GM18502 (cell line): ENCODE measurements at regions not wholly inside any gene's neighbourhood (a gene's known extent, or its start where the extent isn't known, plus 50 kb on each side); places are given as distances from the start of the nearest gene placed in this dataset.

Experiments
- ATAC-seq: cut with Tn5 transposase; IDR thresholded peaks from one replicate; pipeline ENCODE4 v1.9.1; 2021; ENCODE audit warnings: mild to moderate bottlenecking; ENCODE audit not compliant: unreplicated experiment, poor library complexity

DNA sequence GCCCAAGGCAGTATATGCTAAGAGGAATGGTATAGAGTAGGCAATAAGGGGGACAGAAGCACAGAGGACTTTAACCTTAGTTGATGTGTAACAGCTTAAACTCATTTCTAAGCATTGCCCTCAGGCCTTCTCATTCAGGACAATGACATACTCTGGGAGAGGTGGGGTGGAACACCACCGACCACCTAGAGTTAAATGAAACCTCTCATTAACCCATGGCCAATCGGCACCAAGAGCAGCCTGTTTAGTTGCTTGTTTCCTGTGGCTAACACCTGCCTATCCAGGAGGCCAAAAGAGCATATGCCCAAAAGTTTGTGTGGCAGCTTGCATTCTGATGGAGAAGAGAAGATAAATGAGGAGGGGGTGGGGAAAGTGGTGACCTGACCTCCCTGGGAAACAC is 50.0 kb downstream of the PABIR2 start:
- ATAC-seq: no peak

DNA sequence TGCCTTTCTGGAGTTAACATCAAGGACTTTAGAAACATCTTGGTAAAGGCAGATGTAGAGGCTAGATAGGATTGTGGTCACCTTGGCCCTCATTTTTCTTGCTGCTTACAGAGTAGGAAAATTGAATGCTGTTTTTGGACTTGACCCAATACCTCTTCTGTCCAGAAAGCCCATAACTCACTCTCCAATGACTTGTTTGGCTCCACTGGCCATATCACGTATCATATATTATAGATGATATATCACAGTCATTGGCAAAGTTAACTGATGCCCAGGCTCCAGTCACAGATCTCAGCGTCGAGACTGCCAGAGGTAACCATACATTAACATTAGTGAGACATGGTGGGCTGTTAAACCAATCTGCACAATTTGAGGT is 50.6 kb downstream of the PABIR2 start:
- no peak for ATAC-seq

DNA sequence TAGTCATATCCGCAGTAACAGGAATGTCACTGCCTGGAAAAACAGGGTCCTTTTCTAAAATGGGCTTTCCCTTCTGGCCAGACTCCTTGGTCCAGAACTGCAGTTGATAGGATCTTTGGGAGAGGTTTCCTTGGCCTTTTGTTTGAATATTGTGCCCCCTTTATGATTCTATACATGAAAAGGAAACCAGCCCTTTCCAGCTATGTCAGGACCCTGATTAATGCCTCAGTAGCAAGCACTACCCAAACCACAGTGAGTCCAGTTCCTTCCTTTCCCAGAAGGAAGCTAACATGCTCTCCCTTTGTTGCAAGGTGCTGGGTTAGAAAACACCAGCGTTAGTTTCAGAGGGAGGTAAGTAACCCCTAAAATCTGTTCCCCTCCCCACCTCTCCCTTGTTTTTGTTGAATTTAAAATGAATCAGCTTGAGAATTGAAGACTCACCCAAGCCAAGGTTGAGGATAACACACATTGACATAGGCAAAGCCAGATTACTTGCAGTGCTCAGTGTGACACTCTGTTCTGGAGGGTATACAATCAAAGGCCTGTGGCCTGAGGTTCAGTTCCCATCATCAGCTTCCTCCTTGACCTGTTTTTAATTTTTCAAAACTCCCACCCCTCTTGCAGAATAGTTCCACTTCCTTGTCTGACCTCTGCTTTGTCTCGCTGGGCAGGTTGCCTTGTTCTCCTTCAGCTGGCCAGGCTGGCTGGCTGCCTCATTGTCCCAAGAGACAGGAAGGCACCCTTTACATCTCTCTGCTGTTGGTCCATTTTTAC is 51.2 kb downstream of the PABIR2 start:
- no peak for ATAC-seq

DNA sequence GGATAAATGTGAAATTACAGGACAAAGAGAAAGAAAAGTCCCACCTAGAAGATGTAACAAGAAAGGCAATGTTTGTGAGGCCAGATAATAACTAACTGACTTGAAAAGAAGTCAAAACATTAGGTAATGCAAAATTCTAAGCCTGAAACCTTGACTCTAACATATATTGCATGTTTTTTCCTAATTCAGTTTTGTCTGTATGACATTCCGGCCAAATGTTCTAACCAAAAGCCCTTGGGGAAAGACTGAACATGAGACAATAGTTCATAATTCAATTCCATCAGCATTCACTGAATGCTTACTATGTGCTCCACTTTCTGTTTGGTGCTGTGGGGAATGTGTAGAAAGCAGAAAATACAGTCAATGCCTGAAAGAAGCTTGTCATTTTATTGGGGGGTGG is 53.9 kb downstream of the PABIR2 start:
- ATAC-seq: no peak

DNA sequence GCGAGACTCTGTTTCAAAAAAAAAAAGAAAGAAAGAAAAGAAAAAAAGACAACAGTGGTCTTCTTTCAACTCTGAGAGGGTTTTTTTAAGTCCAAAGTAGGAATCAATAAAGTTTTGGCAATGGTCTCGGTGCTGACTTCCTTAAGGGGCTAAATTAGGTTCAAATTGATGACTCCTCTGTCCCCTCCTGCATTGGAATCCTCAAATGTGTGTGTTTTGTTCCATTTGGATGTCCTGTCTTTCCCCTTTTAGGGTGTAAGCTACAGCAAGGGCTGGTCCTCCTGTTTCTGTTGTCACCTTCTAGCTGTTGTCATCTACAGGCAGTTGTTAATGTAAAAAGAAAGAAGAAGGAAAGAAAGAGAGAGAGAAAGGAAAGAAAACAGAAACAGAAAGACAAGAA is 54.4 kb downstream of the PABIR2 start:
- ATAC-seq: no peak

DNA sequence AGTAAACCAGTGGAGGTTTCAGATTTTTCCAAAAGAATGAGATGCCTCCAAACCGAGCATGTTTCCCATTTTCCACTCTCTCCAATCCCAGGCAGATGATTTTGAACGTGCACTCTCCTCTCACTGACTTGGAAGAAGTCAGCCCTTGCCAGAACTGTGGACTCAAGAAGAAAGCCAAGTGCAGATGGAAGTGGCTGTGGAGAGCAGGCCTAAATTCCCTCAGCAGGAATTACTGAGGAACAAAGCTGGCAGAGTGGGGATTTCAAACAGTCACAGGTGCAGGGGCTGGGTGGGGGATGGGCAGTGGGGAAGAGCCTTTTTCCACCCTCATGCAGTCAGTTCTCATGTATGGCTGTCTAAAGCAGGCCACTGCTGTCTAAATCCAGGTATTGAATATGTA is 55.3 kb downstream of the PABIR2 start:
- no peak for ATAC-seq

DNA sequence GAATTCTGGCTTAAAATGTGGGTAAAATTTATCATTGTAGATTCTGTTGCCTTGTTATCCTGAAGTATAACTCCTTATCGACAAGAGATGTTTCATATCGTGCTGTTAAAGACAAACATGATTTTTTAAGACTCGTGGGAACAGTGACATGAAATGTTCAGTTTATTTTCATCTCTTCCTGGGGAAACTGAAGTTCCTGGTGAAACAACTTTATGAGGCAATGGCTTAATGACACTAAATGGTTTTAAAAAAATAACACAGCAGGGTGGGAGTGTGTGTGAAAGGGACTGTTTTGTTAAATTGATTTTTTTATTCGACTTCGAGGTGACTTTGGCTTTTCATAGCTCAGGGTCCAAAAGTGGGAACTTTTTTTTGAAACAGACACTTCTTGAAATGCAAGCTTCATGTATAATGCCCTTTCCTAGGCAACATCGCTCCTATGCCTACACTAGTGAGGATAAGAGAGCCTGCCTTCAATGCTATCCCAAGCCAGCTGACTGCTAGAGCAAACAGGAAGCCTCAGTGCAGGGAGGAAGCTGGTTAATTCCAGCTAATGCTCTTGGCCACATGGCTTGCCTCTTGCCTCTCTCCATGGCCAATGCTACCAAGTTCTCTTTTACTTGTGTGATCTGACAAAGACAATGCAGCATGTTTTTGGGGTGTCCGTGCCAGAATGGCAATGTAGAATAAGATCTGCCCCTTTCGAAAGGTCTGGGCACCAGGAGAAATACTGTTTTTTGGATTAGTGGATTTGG is 57.8 kb downstream of the PABIR2 start:
- no peak for ATAC-seq

DNA sequence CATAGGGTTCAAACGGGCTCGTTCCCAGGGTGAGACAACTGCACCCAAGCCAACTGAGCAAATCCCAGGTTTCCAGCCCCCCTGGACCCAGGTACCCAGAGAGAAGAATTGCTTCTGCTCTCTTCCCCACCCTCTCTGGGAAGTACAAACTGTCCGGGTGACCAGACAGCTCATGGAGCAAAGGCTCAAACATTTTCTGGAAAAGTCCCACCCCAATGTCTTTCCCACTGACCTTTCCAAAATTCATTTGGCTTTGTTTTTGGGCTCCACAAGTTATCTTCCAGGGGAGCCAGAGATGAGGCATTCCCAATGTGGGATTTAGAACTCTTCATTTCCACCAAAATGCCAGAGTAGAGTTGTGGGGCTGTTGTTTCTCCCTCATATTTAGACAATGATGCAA is 58.6 kb downstream of the PABIR2 start:
- no peak for ATAC-seq

DNA sequence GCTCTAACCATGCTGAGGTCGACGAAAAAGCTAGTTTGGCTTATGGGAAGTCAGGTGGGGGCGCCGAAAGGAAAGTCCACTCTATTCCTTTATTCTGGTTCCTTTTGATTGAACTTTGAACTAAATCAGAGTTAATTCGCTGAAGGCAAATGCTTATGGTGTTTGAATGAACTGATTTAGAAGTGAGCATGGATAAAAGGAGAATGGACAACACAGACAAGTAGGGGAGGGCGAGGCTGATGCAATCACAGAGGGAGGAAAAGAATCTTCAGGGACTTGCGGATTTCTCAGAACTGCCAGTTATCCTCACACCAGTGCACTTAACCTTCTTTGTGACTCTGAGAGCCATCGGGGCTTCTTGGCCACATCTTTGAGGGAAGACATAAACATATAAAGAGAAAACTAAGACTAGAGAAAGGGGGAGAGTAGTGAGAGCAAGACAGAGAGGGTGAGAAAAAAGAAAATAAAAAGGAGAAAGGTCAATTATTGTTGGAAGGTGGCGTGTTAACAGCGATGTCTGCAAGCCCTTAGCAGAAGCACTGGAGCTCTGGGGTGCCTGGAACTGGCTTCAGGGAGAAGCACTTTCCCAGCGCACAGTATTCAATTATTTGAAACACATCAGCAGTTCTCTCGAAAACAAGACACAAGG is 59.2 kb downstream of the PABIR2 start:
- no peak for ATAC-seq

DNA sequence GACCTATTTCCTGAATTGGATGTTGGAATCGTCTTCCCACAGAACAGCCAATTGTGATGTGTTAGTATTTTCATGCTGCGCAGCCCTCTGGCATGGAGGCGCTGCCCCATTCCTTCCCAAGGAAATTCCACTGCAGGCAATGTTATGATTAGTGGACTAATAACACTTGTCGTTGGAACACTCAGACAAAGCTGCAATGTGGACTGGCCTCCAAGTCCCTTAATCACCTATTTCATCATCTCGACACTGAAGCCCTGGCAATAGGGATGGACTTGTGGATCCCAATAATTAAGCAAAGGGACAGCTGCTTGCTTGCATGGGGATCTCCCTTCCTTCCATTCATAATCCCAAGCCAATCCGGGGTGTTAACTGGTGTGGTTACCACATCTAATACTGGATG is 59.9 kb downstream of the PABIR2 start:
- ATAC-seq: no peak

DNA sequence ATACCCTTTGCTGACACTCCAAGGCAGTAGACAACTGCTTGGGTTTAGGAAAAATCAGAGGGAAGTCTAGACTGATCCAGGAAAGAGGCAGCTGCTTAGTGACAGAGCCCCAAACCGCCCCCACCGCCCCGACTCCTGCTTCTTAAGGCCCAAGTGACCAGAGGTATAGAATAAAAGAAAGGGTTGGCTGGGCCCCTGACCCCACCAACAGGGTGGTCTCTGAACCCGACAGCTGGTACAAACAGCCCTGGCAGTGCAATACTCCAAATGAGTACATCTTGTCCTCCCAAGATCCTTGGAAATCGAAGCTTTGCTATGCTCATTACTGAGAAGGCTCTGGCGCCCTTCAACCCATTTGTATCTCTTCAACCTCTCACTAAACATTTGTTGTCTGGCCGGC is 60.6 kb downstream of the PABIR2 start:
- no peak for ATAC-seq

DNA sequence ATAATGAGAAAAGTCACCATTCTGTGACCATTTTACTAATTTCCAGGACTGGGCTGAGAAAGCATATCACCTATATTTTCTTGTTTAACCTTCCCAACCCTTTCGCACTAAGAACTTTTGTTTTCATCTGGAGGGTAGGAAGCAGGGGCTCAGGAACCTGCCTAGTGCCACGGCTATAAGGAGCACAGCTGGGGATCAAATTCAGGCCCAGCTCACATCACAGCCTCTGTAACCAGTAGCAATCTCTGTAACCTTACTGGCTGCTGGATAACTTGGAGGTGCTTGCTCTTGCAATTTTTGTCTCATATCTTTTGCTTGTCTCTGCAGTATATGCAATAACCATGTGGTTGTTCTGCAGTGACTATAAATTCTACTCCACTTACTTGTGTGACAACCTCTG is 62.0 kb downstream of the PABIR2 start:
- no peak for ATAC-seq

DNA sequence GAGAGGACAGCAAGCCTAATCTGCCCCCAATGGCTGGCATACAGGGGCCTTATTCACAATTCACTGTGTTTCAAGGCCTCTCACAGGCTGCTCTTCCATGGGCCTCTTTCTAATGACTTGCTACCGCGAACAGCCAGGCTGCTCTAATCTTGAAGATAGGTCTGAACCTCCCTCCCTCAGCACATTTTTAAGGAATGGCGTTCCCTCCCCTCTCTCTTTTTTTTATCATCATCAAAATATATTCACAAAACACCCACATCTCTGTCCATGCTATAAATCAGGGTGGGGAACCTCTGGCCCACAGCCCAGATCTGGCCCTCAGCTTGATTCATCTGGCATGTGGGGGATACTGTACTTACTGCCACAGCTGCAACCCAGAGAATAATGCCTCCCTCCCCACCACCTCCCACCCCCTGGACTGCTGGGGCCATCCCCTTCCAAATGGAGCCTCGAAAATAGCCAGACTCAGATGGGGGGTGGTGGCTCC is 62.5 kb downstream of the PABIR2 start:
- ATAC-seq: no peak

DNA sequence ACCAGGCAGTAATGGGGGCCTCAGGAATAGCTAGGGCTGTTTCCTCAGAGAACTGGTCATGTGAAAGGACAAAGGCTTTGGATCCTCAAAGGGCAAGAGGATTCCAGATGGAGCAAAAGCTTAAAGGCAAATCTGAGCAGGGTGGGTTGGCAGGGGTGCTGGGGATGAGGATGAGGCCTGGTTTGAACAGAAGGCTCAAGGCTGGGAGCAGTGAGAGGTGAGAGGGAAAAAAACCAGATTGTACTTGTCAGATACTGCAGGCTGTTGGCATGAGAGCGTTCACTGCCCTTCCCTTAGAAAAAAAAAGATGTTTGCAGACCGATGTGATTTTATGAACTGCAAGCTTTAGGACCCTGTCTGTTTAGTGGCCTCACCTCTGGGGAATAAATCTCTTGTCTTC is 63.4 kb downstream of the PABIR2 start:
- ATAC-seq: no peak

DNA sequence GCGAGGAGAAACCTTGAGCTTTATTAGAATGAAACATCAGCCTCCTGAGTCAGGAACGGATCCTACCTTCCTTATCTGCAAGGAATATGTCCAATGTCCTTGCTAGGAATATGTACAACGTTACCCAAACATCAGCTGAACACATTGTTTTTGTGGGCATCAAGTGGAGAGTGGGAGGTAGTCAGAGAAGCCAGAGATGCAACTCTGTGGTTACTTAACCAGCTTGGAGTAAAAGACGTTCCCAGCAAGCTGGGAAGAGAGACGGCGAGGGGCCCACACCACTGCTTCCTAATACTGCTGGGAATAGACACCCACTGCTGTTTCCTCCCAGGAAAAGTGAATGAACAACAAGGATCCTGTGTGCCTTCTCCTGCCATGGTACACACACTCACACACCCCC is 64.3 kb downstream of the PABIR2 start:
- ATAC-seq: no peak

DNA sequence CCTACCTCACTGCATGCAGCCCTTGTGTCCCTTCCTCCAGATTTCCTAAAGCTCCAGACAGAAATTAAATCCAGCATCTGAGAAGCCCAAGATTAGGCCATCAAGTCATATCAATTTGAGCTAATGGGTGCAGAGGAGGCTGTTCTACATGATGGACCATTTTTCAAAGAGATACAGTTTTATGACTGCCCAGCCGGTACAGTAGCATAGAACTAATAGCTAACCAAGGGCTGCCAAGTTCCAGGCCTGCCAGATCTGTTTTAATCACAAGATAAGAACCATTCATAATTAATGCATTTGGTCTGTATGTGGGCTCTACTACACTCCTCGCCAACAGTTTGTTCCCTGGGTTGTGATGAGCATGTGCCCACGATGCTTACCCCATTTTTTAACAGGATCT is 64.9 kb downstream of the PABIR2 start:
- ATAC-seq: no peak

DNA sequence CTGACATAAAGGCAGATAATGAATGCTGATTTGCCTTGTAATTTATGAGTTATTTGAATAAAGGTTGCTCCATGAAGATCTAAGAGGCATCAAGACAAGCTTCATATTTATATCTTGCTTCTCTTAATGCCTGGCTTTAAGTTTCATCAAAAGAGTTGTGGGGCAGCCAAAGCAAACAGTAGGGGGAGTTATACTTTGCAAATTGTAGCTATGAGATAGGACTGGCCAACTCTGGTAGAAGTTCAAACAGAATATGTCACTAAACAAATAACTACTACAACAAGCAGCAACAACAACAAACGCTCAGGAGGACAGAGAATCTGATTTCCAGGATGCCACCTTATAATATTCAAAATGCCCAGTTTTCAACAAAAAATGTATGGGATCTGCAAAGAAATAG is 69.1 kb upstream of the PLAC1 start:
- ATAC-seq: no peak

DNA sequence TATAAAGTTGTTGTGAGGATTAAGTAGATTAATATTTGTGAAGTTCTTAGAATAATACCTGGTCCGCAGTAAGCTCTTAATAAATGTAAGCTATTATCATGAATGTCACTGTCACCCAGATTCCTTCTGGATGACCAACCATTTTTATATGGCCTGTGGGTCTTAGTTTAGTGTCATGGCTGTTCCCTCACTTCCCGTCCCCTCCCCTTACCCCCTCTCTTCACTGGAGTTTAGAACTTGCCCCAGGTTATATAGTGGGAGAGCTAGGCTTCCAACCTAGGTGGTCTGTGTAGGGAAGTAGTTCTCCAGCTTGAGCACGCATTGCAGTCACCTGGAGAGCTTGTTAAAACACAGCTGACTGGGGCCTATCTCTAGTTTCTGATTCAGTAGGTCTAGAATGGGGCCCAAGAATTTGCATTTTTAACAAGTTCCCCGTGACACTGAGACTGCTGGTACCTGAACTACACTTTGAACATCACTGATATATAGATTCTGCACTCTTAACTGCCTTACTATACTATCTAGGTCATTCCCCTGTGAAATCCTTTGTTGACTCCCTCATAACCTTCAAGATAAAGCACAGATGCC is 66.9 kb upstream of the PLAC1 start:
- ATAC-seq: no peak

DNA sequence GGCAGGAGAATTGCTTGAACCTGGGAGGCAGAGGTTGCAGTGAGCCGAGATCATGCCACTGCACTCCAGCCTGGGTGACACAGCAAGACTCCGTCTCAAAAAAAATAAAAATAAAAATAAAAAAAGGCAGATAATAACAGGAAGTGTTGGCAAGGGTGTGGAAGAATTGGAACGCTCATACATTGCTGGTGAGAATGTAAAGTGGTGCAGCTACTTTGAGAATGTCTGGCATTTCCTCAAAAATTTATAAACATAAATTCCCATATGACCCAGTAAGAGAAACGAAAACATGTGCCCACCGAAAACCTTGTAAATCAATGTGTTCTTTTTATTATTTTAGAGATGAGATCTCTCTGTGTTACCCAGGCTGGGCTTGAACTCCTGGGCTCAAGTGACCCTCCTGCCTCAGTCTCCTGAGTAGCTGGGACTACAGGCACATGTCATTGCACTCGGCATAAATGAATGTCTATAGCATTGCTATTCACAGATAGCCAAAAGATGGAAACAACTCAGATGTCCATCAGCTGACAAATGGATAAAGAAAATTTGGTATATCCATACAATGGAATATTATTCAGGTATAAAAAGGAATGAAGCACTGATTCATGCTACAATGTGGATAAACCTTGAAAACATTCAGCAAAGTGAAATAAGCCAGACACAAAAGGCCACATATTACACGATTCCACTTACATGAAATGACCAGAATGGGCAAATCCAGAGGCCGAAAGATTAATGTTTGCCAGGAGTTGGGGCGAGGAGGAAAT is 63.7 kb upstream of the PLAC1 start:
- no peak for ATAC-seq

DNA sequence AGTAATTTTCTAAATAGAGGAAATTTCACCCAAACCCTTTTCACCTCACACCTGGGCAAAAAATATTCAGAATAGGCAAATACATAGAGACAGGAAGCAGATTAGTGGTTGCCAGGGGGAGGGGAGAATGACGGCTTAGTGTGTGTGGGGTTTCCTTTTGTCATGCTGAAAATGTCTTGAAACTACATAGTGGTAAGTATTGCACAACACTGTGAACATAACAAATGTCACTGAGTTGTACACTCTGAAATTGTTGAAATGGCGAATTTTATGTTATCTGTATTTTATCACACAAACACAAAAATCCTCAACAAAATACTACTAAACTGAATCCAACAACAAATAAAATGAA is 60.7 kb upstream of the PLAC1 start:
- peak; percentile 71 for ATAC-seq
